Stomach (tissue), 4 donors: ENCODE measurements at regions not wholly inside any gene's neighbourhood (a gene's known extent, or its start where the extent isn't known, plus 50 kb on each side); places are given as distances from the start of the nearest gene placed in this dataset.

Experiments
- CTCF ChIP-seq, 7 experiments: fragments of 450-650 bp in 4 of 7; fragments of 200-600 bp in 3 of 7; sonication (generic) in 3 of 7; IDR thresholded peaks; one replicate each; pipeline ENCODE4 v1.5.1; 2016 to 2019; ENCODE audit warnings: antibody characterized with exemption in 7 of 7, control low read depth in 2 of 7, mild to moderate bottlenecking in 1 of 7
- EP300 ChIP-seq: sonication (generic); formaldehyde crosslinking; IDR thresholded peaks from one replicate; pipeline ENCODE4 v1.6.1; 2017; ENCODE audit warnings: antibody characterized with exemption
- POLR2A ChIP-seq, 4 donors: fragments of 450-650 bp; IDR thresholded peaks; one replicate each; pipeline ENCODE4 v1.6.1; 2016; ENCODE audit warnings: antibody characterized with exemption in 4 of 4, control low read depth in 2 of 4, mild to moderate bottlenecking in 1 of 4, moderate library complexity in 1 of 4
- POLR2AphosphoS5 ChIP-seq, 3 donors: sonication (generic); formaldehyde crosslinking; IDR thresholded peaks; one replicate each; pipeline ENCODE4 v1.6.1; 2016; ENCODE audit warnings: antibody characterized with exemption in 3 of 3

- TF ChIP-seq CTCF (IDR thresholded peaks at IDR 0.05) (no peak), POLR2A (IDR thresholded peaks at IDR 0.05) (no peak), POLR2AphosphoS5 (IDR thresholded peaks at IDR 0.05) (no peak), EP300 (no peak)
Measured at GRCh38 chr6:48318670-48319069, 207.7 kb upstream of the PTCHD4 start.
